Ascending aorta (tissue), 2 donors: ENCODE measurements at regions not wholly inside any gene's neighbourhood (a gene's known extent, or its start where the extent isn't known, plus 50 kb on each side); places are given as distances from the start of the nearest gene placed in this dataset.

Source experiments
- DNase-seq, 2 donors: peaks; one replicate each; pipeline ENCODE4 v3.0.0-alpha.2; 2019; ENCODE audit warnings: low spot score in 2 of 2
- H3K27ac ChIP-seq, 2 donors: fragments of 200-600 bp; sonication (generic); one replicate each; pipeline ENCODE4 v1.5.1; 2016 to 2017; ENCODE audit warnings: mild to moderate bottlenecking in 1 of 2
- H3K27me3 ChIP-seq: fragments of 200-600 bp; sonication (generic); one replicate; pipeline ENCODE4 v1.5.1; 2017
- H3K36me3 ChIP-seq, 2 donors: fragments of 200-600 bp; sonication (generic); one replicate each; pipeline ENCODE4 v1.5.1; 2016
- H3K4me1 ChIP-seq, 2 donors: fragments of 200-600 bp; sonication (generic); one replicate each; pipeline ENCODE4 v1.5.1; 2016 to 2017; ENCODE audit warnings: mild to moderate bottlenecking in 1 of 2
- H3K4me3 ChIP-seq, 2 donors: fragments of 200-600 bp; sonication (generic); one replicate each; pipeline ENCODE4 v1.5.1; 2016 to 2017; ENCODE audit warnings: mild to moderate bottlenecking in 1 of 2
- H3K9me3 ChIP-seq, 2 donors: fragments of 200-600 bp; sonication (generic); one replicate each; pipeline ENCODE4 v1.5.1; 2016
- CTCF ChIP-seq, 3 experiments: fragments of 200-600 bp in 2 of 3; fragments of 450-650 bp in 1 of 3; sonication (generic) in 2 of 3; IDR thresholded peaks; one replicate each; pipeline ENCODE4 v1.5.1; 2016 to 2019; ENCODE audit warnings: antibody characterized with exemption in 3 of 3, mild to moderate bottlenecking in 1 of 3, moderate library complexity in 1 of 3
- intact Hi-C: fragments of 100-400 bp; cut with DNase I; formaldehyde crosslinking; loops from one replicate; pipeline ENCODE4 v1.15.1; 2023

GRCh38 chr1:234774971-234775370 lies 165.0 kb upstream of the IRF2BP2 start:
- H3K36me3 ChIP-seq, result no peaks in the 10 kb centered on the region
- no peaks in the 10 kb centered on the region for H3K9me3 ChIP-seq
- H3K4me1 ChIP-seq, result peaks cover 0 to 12% of the 10 kb centered on the region in 2 donors
- H3K4me3 ChIP-seq, result no peak overlapping the region
- no peak overlapping the region for H3K27ac ChIP-seq
- H3K27me3 ChIP-seq, result no peaks in the 10 kb centered on the region
- DNase-seq, result peak in 1 of 2 donors; percentile 56
- no peak for TF ChIP-seq CTCF (IDR thresholded peaks at IDR 0.05)
- intact Hi-C loops, result loop anchor here (5.0 kb wide), 1 partner anchor 163 kb away; the partner anchor contains the start of gene IRF2BP2

GRCh38 chr1:234773936-234774677 lies 164.1 kb upstream of the IRF2BP2 start:
- intact Hi-C loops, result loop anchor here (2.0 to 5.0 kb wide), 2 partner anchors 49 to 162 kb away; partner anchors contain the start of gene IRF2BP2
- peaks cover 0 to 12% of the 10 kb centered on the region in 2 donors for H3K4me1 ChIP-seq
- no peak overlapping the region for H3K4me3 ChIP-seq

GRCh38 chr1:234772345-234773147 lies 162.6 kb upstream of the IRF2BP2 start:
- peak overlapping the region in 1 of 2 donors; percentile 32 for H3K4me3 ChIP-seq
- peaks cover 0 to 12% of the 10 kb centered on the region in 2 donors for H3K4me1 ChIP-seq
- no peaks in the 10 kb centered on the region for H3K27me3 ChIP-seq
- no peaks in the 10 kb centered on the region for H3K36me3 ChIP-seq
- peak; percentile 83 to 94 for DNase-seq
- no peak for TF ChIP-seq CTCF (IDR thresholded peaks at IDR 0.05)
- H3K9me3 ChIP-seq, result no peaks in the 10 kb centered on the region
- H3K27ac ChIP-seq, result peak overlapping the region; percentile 46 to 54
- intact Hi-C loops, result loop anchor here (2.0 to 5.0 kb wide), 2 partner anchors 48 to 160 kb away; partner anchors contain the start of gene IRF2BP2

More at GRCh38 chr1:234773936-234774677, 164.1 kb upstream of the IRF2BP2 start:
- Histone ChIP-seq H3K36me3 (no peaks in the 10 kb centered on the region), H3K27me3 (no peaks in the 10 kb centered on the region), H3K27ac (no peak overlapping the region), H3K9me3 (no peaks in the 10 kb centered on the region)
- no peak for DNase-seq
- no peak for TF ChIP-seq CTCF (IDR thresholded peaks at IDR 0.05)

GRCh38 chr1:234771642-234772344 lies 161.8 kb upstream of the IRF2BP2 start:
- TF ChIP-seq CTCF (IDR thresholded peaks at IDR 0.05), result no peak
- Histone ChIP-seq H3K4me1 (peaks cover 0 to 12% of the 10 kb centered on the region in 2 donors), H3K27ac (peak overlapping the region; percentile 46 to 54), H3K27me3 (no peaks in the 10 kb centered on the region), H3K9me3 (no peaks in the 10 kb centered on the region), H3K4me3 (peak overlapping the region in 1 of 2 donors; percentile 32), H3K36me3 (no peaks in the 10 kb centered on the region)
- peak in 1 of 2 donors; percentile 52 for DNase-seq
- intact Hi-C loops, result loop anchor here (2.0 to 5.0 kb wide), 2 partner anchors 47 to 159 kb away; partner anchors contain the start of gene IRF2BP2

- intact Hi-C loops, result loop anchor here (5.0 kb wide), 1 partner anchor 159 kb away; the partner anchor contains the start of gene IRF2BP2
- DNase-seq, result peak in 1 of 2 donors; percentile 31
- Histone ChIP-seq H3K36me3 (no peaks in the 10 kb centered on the region), H3K27ac (peak overlapping the region in 1 of 2 donors; percentile 54), H3K4me3 (no peak overlapping the region), H3K4me1 (peaks cover 0 to 12% of the 10 kb centered on the region in 2 donors), H3K27me3 (no peaks in the 10 kb centered on the region), H3K9me3 (no peaks in the 10 kb centered on the region)
- no peak for TF ChIP-seq CTCF (IDR thresholded peaks at IDR 0.05)
These were observed 161.1 kb upstream of the IRF2BP2 start for GRCh38 chr1:234770924-234771540.
